Esophagus squamous epithelium (tissue), 5 donors: ENCODE measurements at regions not wholly inside any gene's neighbourhood (a gene's known extent, or its start where the extent isn't known, plus 50 kb on each side); places are given as distances from the start of the nearest gene placed in this dataset.

ENCODE experiments used
- DNase-seq: peaks from one replicate; lab custom pipeline; 2025; lab: John Stamatoyannopoulos, UW
- H3K27ac ChIP-seq, 4 donors: fragments of 200-600 bp; sonication (generic); one replicate each; pipeline ENCODE4 v1.5.1; 2016 to 2019; ENCODE audit warnings: mild to moderate bottlenecking in 1 of 4
- H3K27me3 ChIP-seq, 4 donors: fragments of 200-600 bp; sonication (generic); 1 replicate in 3 of 4; 2 replicates in 1 of 4; pipeline versions ENCODE4 v1.5.1 to v1.6.0; 2017 to 2021; ENCODE audit warnings: antibody characterized with exemption in 1 of 4
- H3K36me3 ChIP-seq, 3 donors: fragments of 200-600 bp; sonication (generic); one replicate each; pipeline ENCODE4 v1.5.1; 2016 to 2019
- H3K4me1 ChIP-seq, 3 donors: fragments of 200-600 bp; sonication (generic); one replicate each; pipeline ENCODE4 v1.5.1; 2017 to 2019
- H3K4me3 ChIP-seq, 4 donors: fragments of 200-600 bp; sonication (generic); 1 replicate in 3 of 4; 2 replicates in 1 of 4; pipeline ENCODE4 v1.5.1; 2016 to 2019; ENCODE audit warnings: mild to moderate bottlenecking in 2 of 4, moderate library complexity in 1 of 4
- H3K9me3 ChIP-seq, 3 donors: fragments of 200-600 bp; sonication (generic); one replicate each; pipeline ENCODE4 v1.5.1; 2016 to 2019
- CTCF ChIP-seq, 6 experiments: fragments of 450-650 bp in 4 of 6; fragments of 200-600 bp in 2 of 6; sonication (generic) in 2 of 6; IDR thresholded peaks; one replicate each; pipeline ENCODE4 v1.5.1; 2016 to 2019; ENCODE audit warnings: antibody characterized with exemption in 6 of 6, mild to moderate bottlenecking in 4 of 6, moderate library complexity in 4 of 6
- POLR2A ChIP-seq, 4 donors: fragments of 450-650 bp; IDR thresholded peaks; one replicate each; pipeline ENCODE4 v1.6.1; 2017; ENCODE audit warnings: antibody characterized with exemption in 4 of 4, mild to moderate bottlenecking in 4 of 4, moderate library complexity in 3 of 4
- WGBS, 2 donors: methylation state at CpG; one replicate each; pipeline ENCODE4 v1.1.5; 2018; 5-methylcytosine and 5-hydroxymethylcytosine counted together
- intact Hi-C: fragments of 100-400 bp; cut with DNase I; formaldehyde crosslinking; loops from one replicate; pipeline ENCODE4 v1.15.0; 2022
- donor health status: DM: yes; HTN: yes; CAD: no.

DNA sequence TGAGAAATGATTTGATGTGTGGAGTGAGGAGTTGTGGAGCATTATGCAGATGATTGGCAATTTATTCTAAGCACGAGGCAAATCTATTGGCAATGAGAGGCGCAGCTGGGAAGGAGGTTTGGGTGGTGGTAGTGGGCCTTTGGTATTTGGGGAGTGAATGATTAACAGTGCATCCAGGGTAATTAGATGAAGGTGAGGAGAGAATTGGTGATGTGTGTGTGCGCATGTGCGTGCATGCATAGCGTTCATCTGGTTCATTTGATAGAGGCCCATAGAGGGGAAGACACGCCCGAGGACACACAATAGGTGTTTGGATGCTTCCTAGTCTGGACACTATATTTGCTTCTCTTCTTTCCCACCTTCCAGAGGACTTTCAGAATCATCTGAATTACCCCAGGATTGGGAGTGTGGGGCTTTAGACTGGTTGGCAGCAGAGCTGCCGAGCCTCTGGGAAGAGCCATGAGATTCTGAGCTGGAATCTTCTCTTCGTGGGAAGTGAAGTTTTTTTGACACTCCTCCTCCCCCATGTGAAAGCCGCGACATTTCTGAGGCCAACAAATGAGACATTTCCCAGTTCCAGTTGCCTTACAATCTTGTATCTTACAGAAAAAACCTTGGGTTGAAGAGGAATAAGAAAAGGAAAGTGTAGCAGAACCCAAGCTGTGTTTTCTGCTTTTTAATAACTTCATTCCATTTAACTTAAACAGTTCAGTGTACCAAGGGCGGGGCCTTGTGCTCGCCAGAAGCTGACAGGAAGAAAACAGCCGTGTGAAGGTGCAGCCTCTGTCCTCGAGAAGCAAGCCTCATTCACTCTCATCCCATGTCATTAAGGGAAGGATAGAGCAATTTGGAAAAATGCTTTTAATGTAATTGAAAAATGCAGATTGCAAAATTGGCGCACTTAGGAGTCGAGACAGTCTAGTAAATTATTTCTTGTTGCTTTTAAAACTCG lies 65.2 kb downstream of the SLC25A47 start:
- H3K27ac ChIP-seq: no peak overlapping the region
- H3K9me3 ChIP-seq: no peaks in the 10 kb centered on the region
- no peak overlapping the region for H3K4me3 ChIP-seq
- H3K36me3 ChIP-seq: peaks cover 0 to 2% (median 0%) of the 10 kb centered on the region in 3 donors
- intact Hi-C loops: no loop called here
- DNase-seq: no peak
- H3K27me3 ChIP-seq: no peaks in the 10 kb centered on the region
- TF ChIP-seq CTCF (IDR thresholded peaks at IDR 0.05): no peak
- TF ChIP-seq POLR2A (IDR thresholded peaks at IDR 0.05): no peak
- H3K4me1 ChIP-seq: peaks cover 0 to 58% (median 6%) of the 10 kb centered on the region in 3 donors
- WGBS, 2 donors: 70 to 72% methylated on average over 18 of the region's 18 CpGs

- TF ChIP-seq CTCF (IDR thresholded peaks at IDR 0.05) (no peak), POLR2A (IDR thresholded peaks at IDR 0.05) (no peak)
- Histone ChIP-seq H3K4me1 (peaks cover 0 to 53% (median 6%) of the 10 kb centered on the region in 3 donors), H3K27me3 (no peaks in the 10 kb centered on the region), H3K4me3 (no peak overlapping the region), H3K36me3 (no peaks in the 10 kb centered on the region), H3K9me3 (no peaks in the 10 kb centered on the region), H3K27ac (no peak overlapping the region)
- intact Hi-C loops: no loop called here
- 56 to 64% methylated on average over 10 to 11 of the region's 12 CpGs for WGBS, 2 donors
- DNase-seq: no peak
Measured at GRCh38 chr14:100389497-100390104, 66.5 kb downstream of the SLC25A47 start.

DNA sequence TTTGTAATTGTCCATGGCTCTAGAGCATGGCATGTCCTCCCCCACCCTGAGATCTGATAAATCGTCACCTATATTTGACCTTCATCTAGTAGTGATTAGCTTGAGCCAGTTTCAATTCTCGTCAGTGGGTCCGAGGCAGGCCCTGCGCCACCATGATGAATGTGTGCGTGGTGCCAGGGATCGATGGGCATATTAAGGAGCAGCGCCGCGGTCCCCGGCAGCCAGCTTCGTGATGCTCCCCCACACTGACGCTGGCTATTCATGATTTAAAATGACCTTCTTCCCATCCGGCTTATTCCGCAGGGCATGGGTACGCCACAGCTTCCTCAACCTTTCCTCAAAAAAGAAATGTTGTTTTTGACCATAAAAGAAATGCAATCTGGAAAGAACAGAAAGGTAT lies 68.0 kb downstream of the SLC25A47 start:
- Histone ChIP-seq H3K27me3 (no peaks in the 10 kb centered on the region), H3K9me3 (no peaks in the 10 kb centered on the region), H3K4me1 (peaks cover 0 to 53% (median 6%) of the 10 kb centered on the region in 3 donors), H3K36me3 (no peaks in the 10 kb centered on the region), H3K27ac (no peak overlapping the region), H3K4me3 (no peak overlapping the region)
- DNase-seq: no peak
- intact Hi-C loops: no loop called here
- WGBS, 2 donors: 90 to 91% methylated on average over 14 of the region's 15 CpGs
- TF ChIP-seq POLR2A (IDR thresholded peaks at IDR 0.05) (no peak), CTCF (IDR thresholded peaks at IDR 0.05) (no peak)

GRCh38 chr14:100391724-100392123 lies 68.6 kb downstream of the SLC25A47 start:
- intact Hi-C loops: no loop called here
- no peaks in the 10 kb centered on the region for H3K9me3 ChIP-seq
- no peaks in the 10 kb centered on the region for H3K36me3 ChIP-seq
- 55 to 88% methylated on average over 2 of the region's 2 CpGs for WGBS, 2 donors
- no peaks in the 10 kb centered on the region for H3K27me3 ChIP-seq
- H3K4me1 ChIP-seq: peaks cover 0 to 53% (median 6%) of the 10 kb centered on the region in 3 donors
- no peak overlapping the region for H3K27ac ChIP-seq
- TF ChIP-seq POLR2A (IDR thresholded peaks at IDR 0.05): no peak
- no peak for TF ChIP-seq CTCF (IDR thresholded peaks at IDR 0.05)
- no peak for DNase-seq
- H3K4me3 ChIP-seq: no peak overlapping the region

GRCh38 chr14:100392356-100392755 lies 69.2 kb downstream of the SLC25A47 start:
- Histone ChIP-seq H3K27me3 (no peaks in the 10 kb centered on the region), H3K4me1 (peaks cover 0 to 53% (median 6%) of the 10 kb centered on the region in 3 donors), H3K4me3 (no peak overlapping the region), H3K27ac (no peak overlapping the region), H3K9me3 (no peaks in the 10 kb centered on the region), H3K36me3 (no peaks in the 10 kb centered on the region)
- no peak for DNase-seq
- TF ChIP-seq CTCF (IDR thresholded peaks at IDR 0.05) (no peak), POLR2A (IDR thresholded peaks at IDR 0.05) (no peak)
- intact Hi-C loops: no loop called here
- WGBS, 2 donors: 60 to 66% methylated on average over 11 of the region's 11 CpGs
